ENCODE measurements at regions not wholly inside any gene's neighbourhood (a gene's known extent, or its start where the extent isn't known, plus 50 kb on each side); places are given as distances from the start of the nearest gene placed in this dataset.

- intact Hi-C loops (cut with micrococcal nuclease; ENCODE audit: unreplicated experiment), result no loop called here
- BruUV-seq (replicated peaks), result no TSS peak
- Histone ChIP-seq H3K27me3 (replicated peaks; ENCODE audit: insufficient read depth, low read depth, low read length, poor library complexity) (no peaks in the 10 kb centered on the region), H3K27ac (ENCODE audit: low read depth, low read length, poor library complexity, severe bottlenecking) (no peak overlapping the region), H3K9me3 (ENCODE audit: low read depth, low read length, poor library complexity, severe bottlenecking) (no peaks in the 10 kb centered on the region), H3K4me3 (ENCODE audit: low read depth, low read length, poor library complexity, severe bottlenecking) (no peak overlapping the region), H3K36me3 (ENCODE audit: insufficient read depth, low read length, poor library complexity, severe bottlenecking) (no peaks in the 10 kb centered on the region), H3K4me1 (ENCODE audit: insufficient read depth, low read length, poor library complexity, severe bottlenecking) (peaks cover 13% of the 10 kb centered on the region)
- no peak for TF ChIP-seq EZH2 (IDR thresholded peaks at IDR 0.05; ENCODE audit: borderline replicate concordance, low read depth, low read length, poor library complexity, severe bottlenecking)
- TF ChIP-seq CTCF (conservative IDR thresholded peaks at IDR 0.05; ENCODE audit: low read depth, low read length), result no peak
- no peak for DNase-seq (ENCODE audit: low spot score)
- ChIA-PET CTCF (no interaction called here), POLR2A (ENCODE audit: low non-redundant PET) (no interaction called here)
Measured at GRCh38 chr13:106922384-106922783, 354.4 kb upstream of the ARGLU1 start.

- no peaks in the 10 kb centered on the region for H3K36me3 ChIP-seq (ENCODE audit: insufficient read depth, low read length, poor library complexity, severe bottlenecking)
- intact Hi-C loops (cut with micrococcal nuclease; ENCODE audit: unreplicated experiment), result loop anchor here (5.0 to 10.0 kb wide), 3 partner anchors 205 to 835 kb away; partner anchors contain the start of gene EFNB2
- H3K4me1 ChIP-seq (ENCODE audit: insufficient read depth, low read length, poor library complexity, severe bottlenecking), result peaks cover 13% of the 10 kb centered on the region
- peaks cover 6% of the 10 kb centered on the region for H3K27me3 ChIP-seq (replicated peaks; ENCODE audit: insufficient read depth, low read depth, low read length, poor library complexity)
- no peaks in the 10 kb centered on the region for H3K9me3 ChIP-seq (ENCODE audit: low read depth, low read length, poor library complexity, severe bottlenecking)
- no peak overlapping the region for H3K4me3 ChIP-seq (ENCODE audit: low read depth, low read length, poor library complexity, severe bottlenecking)
- ChIA-PET CTCF (no interaction called here), POLR2A (ENCODE audit: low non-redundant PET) (no interaction called here)
- no TSS peak for BruUV-seq (replicated peaks)
- H3K27ac ChIP-seq (ENCODE audit: low read depth, low read length, poor library complexity, severe bottlenecking), result no peak overlapping the region
- TF ChIP-seq CTCF (conservative IDR thresholded peaks at IDR 0.05; ENCODE audit: low read depth, low read length), result no peak
- no peak for TF ChIP-seq EZH2 (IDR thresholded peaks at IDR 0.05; ENCODE audit: borderline replicate concordance, low read depth, low read length, poor library complexity, severe bottlenecking)
- peak; percentile 13 for DNase-seq (ENCODE audit: low spot score)
Measured at GRCh38 chr13:106919638-106920037, 351.7 kb upstream of the ARGLU1 start.

- no TSS peak for BruUV-seq (replicated peaks)
- Histone ChIP-seq H3K9me3 (ENCODE audit: low read depth, low read length, poor library complexity, severe bottlenecking) (no peaks in the 10 kb centered on the region), H3K27ac (ENCODE audit: low read depth, low read length, poor library complexity, severe bottlenecking) (no peak overlapping the region), H3K4me1 (ENCODE audit: insufficient read depth, low read length, poor library complexity, severe bottlenecking) (peaks cover 13% of the 10 kb centered on the region), H3K27me3 (replicated peaks; ENCODE audit: insufficient read depth, low read depth, low read length, poor library complexity) (peaks cover 6% of the 10 kb centered on the region), H3K36me3 (ENCODE audit: insufficient read depth, low read length, poor library complexity, severe bottlenecking) (no peaks in the 10 kb centered on the region), H3K4me3 (ENCODE audit: low read depth, low read length, poor library complexity, severe bottlenecking) (no peak overlapping the region)
- no peak for TF ChIP-seq CTCF (conservative IDR thresholded peaks at IDR 0.05; ENCODE audit: low read depth, low read length)
- no peak for TF ChIP-seq EZH2 (IDR thresholded peaks at IDR 0.05; ENCODE audit: borderline replicate concordance, low read depth, low read length, poor library complexity, severe bottlenecking)
- peak; percentile 34 for DNase-seq (ENCODE audit: low spot score)
- intact Hi-C loops (cut with micrococcal nuclease; ENCODE audit: unreplicated experiment), result loop anchor here (5.0 to 10.0 kb wide), 3 partner anchors 206 to 834 kb away; partner anchors contain the start of gene EFNB2
- ChIA-PET CTCF (no interaction called here), POLR2A (ENCODE audit: low non-redundant PET) (no interaction called here)
Measured at GRCh38 chr13:106919133-106919532, 351.2 kb upstream of the ARGLU1 start.

Data from A673 (cell line).